ENCODE measurements at regions not wholly inside any gene's neighbourhood (a gene's known extent, or its start where the extent isn't known, plus 50 kb on each side); places are given as distances from the start of the nearest gene placed in this dataset.

- no peak for TF ChIP-seq CTCF (IDR thresholded peaks at IDR 0.05)
- no peak for TF ChIP-seq EZH2phosphoT487 (IDR thresholded peaks at IDR 0.05)
- no peak for TF ChIP-seq EZH2 (IDR thresholded peaks at IDR 0.05)
Observed at GRCh38 chr6:132167929-132168892, 217.0 kb upstream of the CCN2 start.

All from neural progenitor cell (in vitro differentiated cells).